HEK293T (cell line): ENCODE measurements at regions not wholly inside any gene's neighbourhood (a gene's known extent, or its start where the extent isn't known, plus 50 kb on each side); places are given as distances from the start of the nearest gene placed in this dataset.

ENCODE experiments used
- ELF4 ChIP-seq: fragments of 450-650 bp; IDR thresholded peaks from 2 replicates; pipeline ENCODE4 v1.6.1; 2017; ENCODE audit warnings: antibody characterized with exemption
- SUZ12 ChIP-seq: fragments of 450-650 bp; IDR thresholded peaks from 2 replicates; pipeline ENCODE4 v1.6.1; 2016; ENCODE audit warnings: mild to moderate bottlenecking
- TARDBP ChIP-seq: fragments of 450-650 bp; IDR thresholded peaks from 2 replicates; pipeline ENCODE4 v1.6.1; 2016

GRCh38 chr18:44588508-44588907 lies 92.2 kb upstream of the SETBP1 start:
- TF ChIP-seq TARDBP (no peak), SUZ12 (no peak), ELF4 (no peak)
